GM23338 (cell line): ENCODE measurements at regions not wholly inside any gene's neighbourhood (a gene's known extent, or its start where the extent isn't known, plus 50 kb on each side); places are given as distances from the start of the nearest gene placed in this dataset.

Experiments used
- CREB1 ChIP-seq: fragments of 250-450 bp; sonication (Bioruptor Pico); IDR thresholded peaks from 2 replicates; pipeline ENCODE4 v1.5.0; 2020; ENCODE audit warnings: low read depth, mild to moderate bottlenecking, moderate library complexity
- CTCF ChIP-seq, 2 experiments: fragments of 200-600 bp in 1 of 2; sonication (generic) in 1 of 2; conservative IDR thresholded peaks; 2 replicates each; pipeline versions ENCODE4 v1.5.1 to v1.6.1; 2016 to 2017; ENCODE audit warnings: antibody characterized with exemption in 2 of 2, low read depth in 2 of 2, mild to moderate bottlenecking in 2 of 2, moderate library complexity in 1 of 2
- EZH2 ChIP-seq: fragments of 200-600 bp; sonication (generic); IDR thresholded peaks from one replicate; pipeline ENCODE4 v1.8.0; 2017; ENCODE audit warnings: antibody characterized with exemption, mild to moderate bottlenecking, low read depth; ENCODE audit not compliant: unreplicated experiment
- EZH2phosphoT487 ChIP-seq: fragments of 200-600 bp; sonication (generic); IDR thresholded peaks from one replicate; pipeline ENCODE4 v1.8.1; 2018; ENCODE audit warnings: antibody characterized with exemption; ENCODE audit not compliant: unreplicated experiment
- JUNB ChIP-seq: IDR thresholded peaks from one replicate; pipeline ENCODE4 v1.6.1; 2016; ENCODE audit warnings: antibody characterized with exemption; ENCODE audit not compliant: unreplicated experiment
- NANOG ChIP-seq: IDR thresholded peaks from 2 replicates; pipeline ENCODE4 v1.6.1; 2016; ENCODE audit warnings: antibody characterized with exemption, borderline replicate concordance
- POLR2AphosphoS5 ChIP-seq: IDR thresholded peaks from 2 replicates; pipeline ENCODE4 v1.6.1; 2016; ENCODE audit warnings: antibody characterized with exemption, low read depth
- REST ChIP-seq: IDR thresholded peaks from one replicate; pipeline ENCODE4 v1.6.1; 2018; ENCODE audit warnings: antibody characterized with exemption; ENCODE audit not compliant: unreplicated experiment
- STAT1 ChIP-seq: IDR thresholded peaks from one replicate; pipeline ENCODE4 v1.6.1; 2016; ENCODE audit warnings: antibody characterized with exemption; ENCODE audit not compliant: unreplicated experiment
- ZNF114 ChIP-seq: fragments of 250-450 bp; sonication (Bioruptor Pico); IDR thresholded peaks from 2 replicates; pipeline ENCODE4 v1.5.0; 2020; ENCODE audit warnings: mild to moderate bottlenecking, moderate library complexity
- ZNF331 ChIP-seq: fragments of 250-450 bp; sonication (Bioruptor Pico); IDR thresholded peaks from 2 replicates; pipeline ENCODE4 v1.5.0; 2020; ENCODE audit warnings: low read depth, mild to moderate bottlenecking, moderate library complexity

GRCh38 chr3:28089527-28089897, 151.9 kb upstream of the CMC1 start:
- no peak for TF ChIP-seq EZH2
- TF ChIP-seq CTCF (conservative IDR thresholded peaks at IDR 0.05; ENCODE audit: low read depth in 2 of 2), result no peak
- no peak for TF ChIP-seq EZH2phosphoT487
- TF ChIP-seq ZNF114, result no peak
- TF ChIP-seq REST, result no peak
- no peak for TF ChIP-seq POLR2AphosphoS5
- TF ChIP-seq CREB1 (CRISPR knock-in tag), result no peak
- no peak for TF ChIP-seq ZNF331 (CRISPR knock-in tag)
- no peak for TF ChIP-seq STAT1
- no peak for TF ChIP-seq JUNB
- TF ChIP-seq NANOG, result no peak
